ENCODE measurements at regions not wholly inside any gene's neighbourhood (a gene's known extent, or its start where the extent isn't known, plus 50 kb on each side); places are given as distances from the start of the nearest gene placed in this dataset.

GRCh38 chr13:82341116-82341515, 1541.2 kb downstream of the SLITRK1 start:
- Histone ChIP-seq H3K9me1 (replicated peaks; ENCODE audit: control insufficient read depth, extremely low read depth, insufficient read depth, low read length) (no peaks in the 10 kb centered on the region), H3K36me3 (ENCODE audit: control insufficient read depth in 2 of 2, extremely low read depth in 1 of 2, insufficient read depth in 2 of 2, low read length in 2 of 2) (no peaks in the 10 kb centered on the region), H3K27ac (ENCODE audit: insufficient read depth, low read depth, low read length) (no peak overlapping the region), H3K79me2 (ENCODE audit: control insufficient read depth, insufficient read depth, low read length) (no peaks in the 10 kb centered on the region), H3K27me3 (ENCODE audit: control insufficient read depth in 2 of 2, insufficient read depth in 2 of 2, low read length in 2 of 2) (no peaks in the 10 kb centered on the region), H2AFZ (ENCODE audit: low read depth, low read length) (no peak overlapping the region), H3K4me1 (ENCODE audit: control insufficient read depth, extremely low read depth, insufficient read depth, low read length) (no peaks in the 10 kb centered on the region), H3K4me3 (replicated peaks in 1 of 3; ENCODE audit: insufficient read depth in 1 of 3, low read depth in 1 of 3, low read length in 3 of 3) (no peak overlapping the region), H3K9me3 (replicated peaks; ENCODE audit: control insufficient read depth, insufficient read depth, low read length) (no peaks in the 10 kb centered on the region), H3K4me2 (ENCODE audit: insufficient read depth, low read length) (no peak overlapping the region), H3K9ac (replicated peaks; ENCODE audit: extremely low read depth, insufficient read depth, low read length) (no peak overlapping the region), H4K20me1 (replicated peaks; ENCODE audit: control insufficient read depth, extremely low read depth, insufficient read depth, low read length) (no peaks in the 10 kb centered on the region)
- no peak for FAIRE-seq
- POLR2A ChIA-PET, result no interaction called here
- dilution Hi-C loops (cut with MboI; ENCODE audit: extremely low pct_ligation_motif_present, low sequenced_read_pairs), result no loop called here
- CTCF ChIA-PET, result no interaction called here
- intact Hi-C loops (cut with micrococcal nuclease), result no loop called here
- TF ChIP-seq, protein P1, sequence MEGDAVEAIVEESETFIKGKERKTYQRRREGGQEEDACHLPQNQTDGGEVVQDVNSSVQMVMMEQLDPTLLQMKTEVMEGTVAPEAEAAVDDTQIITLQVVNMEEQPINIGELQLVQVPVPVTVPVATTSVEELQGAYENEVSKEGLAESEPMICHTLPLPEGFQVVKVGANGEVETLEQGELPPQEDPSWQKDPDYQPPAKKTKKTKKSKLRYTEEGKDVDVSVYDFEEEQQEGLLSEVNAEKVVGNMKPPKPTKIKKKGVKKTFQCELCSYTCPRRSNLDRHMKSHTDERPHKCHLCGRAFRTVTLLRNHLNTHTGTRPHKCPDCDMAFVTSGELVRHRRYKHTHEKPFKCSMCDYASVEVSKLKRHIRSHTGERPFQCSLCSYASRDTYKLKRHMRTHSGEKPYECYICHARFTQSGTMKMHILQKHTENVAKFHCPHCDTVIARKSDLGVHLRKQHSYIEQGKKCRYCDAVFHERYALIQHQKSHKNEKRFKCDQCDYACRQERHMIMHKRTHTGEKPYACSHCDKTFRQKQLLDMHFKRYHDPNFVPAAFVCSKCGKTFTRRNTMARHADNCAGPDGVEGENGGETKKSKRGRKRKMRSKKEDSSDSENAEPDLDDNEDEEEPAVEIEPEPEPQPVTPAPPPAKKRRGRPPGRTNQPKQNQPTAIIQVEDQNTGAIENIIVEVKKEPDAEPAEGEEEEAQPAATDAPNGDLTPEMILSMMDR (IDR thresholded peaks at IDR 0.05; ENCODE audit: extremely low read depth in 1 of 2, insufficient read depth in 1 of 2, low read depth in 1 of 2, low read length in 2 of 2), result no peak
- TF ChIP-seq POLR2AphosphoS5 (IDR thresholded peaks at IDR 0.05; ENCODE audit: insufficient read depth, low read depth, low read length) (no peak), MYC (IDR thresholded peaks at IDR 0.05; ENCODE audit: low read depth, low read length) (no peak), EZH2 (IDR thresholded peaks at IDR 0.05; ENCODE audit: borderline replicate concordance, low read depth, low read length, severe bottlenecking) (no peak), POLR2A (IDR thresholded peaks at IDR 0.05; ENCODE audit: low read depth, low read length) (no peak), JUN (IDR thresholded peaks at IDR 0.05; ENCODE audit: borderline replicate concordance, insufficient read depth, insufficient read length, low read depth) (no peak), FOS (IDR thresholded peaks at IDR 0.05; ENCODE audit: borderline replicate concordance, insufficient read depth, low read length) (no peak), GATA2 (IDR thresholded peaks at IDR 0.05; ENCODE audit: insufficient read depth, insufficient read length, low read depth, low read length) (no peak)
- TF ChIP-seq, protein P2, sequence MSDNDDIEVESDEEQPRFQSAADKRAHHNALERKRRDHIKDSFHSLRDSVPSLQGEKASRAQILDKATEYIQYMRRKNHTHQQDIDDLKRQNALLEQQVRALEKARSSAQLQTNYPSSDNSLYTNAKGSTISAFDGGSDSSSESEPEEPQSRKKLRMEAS (IDR thresholded peaks at IDR 0.05; ENCODE audit: insufficient read depth, insufficient read length), result no peak
- BruUV-seq (replicated peaks), result no TSS peak
- DNase-seq (ENCODE audit: low read depth, low spot score), result no peak

All from endothelial cell of umbilical vein (primary cell).